Loucy (cell line): ENCODE measurements at regions not wholly inside any gene's neighbourhood (a gene's known extent, or its start where the extent isn't known, plus 50 kb on each side); places are given as distances from the start of the nearest gene placed in this dataset.

Experiments used
- H2AFZ ChIP-seq: fragments of 200-600 bp; sonication (generic); 2 replicates; pipeline ENCODE4 v1.6.0; 2016; ENCODE audit warnings: antibody characterized with exemption, mild to moderate bottlenecking, low read length, moderate library complexity
- H3F3A ChIP-seq: fragments of 200-600 bp; 2 replicates; pipeline ENCODE4 v1.6.0; 2016; ENCODE audit warnings: antibody characterized with exemption, low read depth, mild to moderate bottlenecking
- H3K27me3 ChIP-seq: fragments of 200-600 bp; sonication (generic); 2 replicates; pipeline ENCODE4 v1.6.1; 2014; ENCODE audit warnings: low read length, mild to moderate bottlenecking; ENCODE audit not compliant: insufficient read depth, poor library complexity, severe bottlenecking
- H3K36me3 ChIP-seq: fragments of 200-600 bp; sonication (generic); 2 replicates; pipeline ENCODE4 v1.6.1; 2016; ENCODE audit warnings: low read length; ENCODE audit not compliant: insufficient read depth
- H3K4me1 ChIP-seq: fragments of 200-600 bp; sonication (generic); 2 replicates; pipeline ENCODE4 v1.5.1; 2014; ENCODE audit warnings: low read length, mild to moderate bottlenecking; ENCODE audit not compliant: insufficient read depth, poor library complexity, severe bottlenecking
- H3K4me2 ChIP-seq: fragments of 200-600 bp; sonication (generic); 2 replicates; pipeline ENCODE4 v1.6.0; 2014; ENCODE audit warnings: antibody characterized with exemption, low read length, low read depth, mild to moderate bottlenecking; ENCODE audit not compliant: poor library complexity, severe bottlenecking
- H3K4me3 ChIP-seq: fragments of 200-600 bp; sonication (generic); 2 replicates; pipeline ENCODE4 v1.5.1; 2014; ENCODE audit warnings: low read length, mild to moderate bottlenecking, mixed read lengths; ENCODE audit not compliant: poor library complexity, severe bottlenecking
- H3K79me2 ChIP-seq: fragments of 200-600 bp; sonication (generic); 2 replicates; pipeline ENCODE4 v1.6.1; 2014; ENCODE audit warnings: low read length; ENCODE audit not compliant: insufficient read depth
- H3K9ac ChIP-seq: fragments of 200-600 bp; sonication (generic); 2 replicates; pipeline ENCODE4 v1.6.0; 2014; ENCODE audit warnings: mild to moderate bottlenecking, low read depth, low read length, moderate library complexity; ENCODE audit not compliant: poor library complexity, severe bottlenecking
- H3K9me2 ChIP-seq: fragments of 200-600 bp; sonication (generic); replicated peaks from 2 replicates; pipeline ENCODE4 v1.6.1; 2016; ENCODE audit warnings: low read depth, low read length, mixed read lengths
- H3K9me3 ChIP-seq: fragments of 200-600 bp; sonication (generic); 2 replicates; pipeline ENCODE4 v1.6.1; 2014; ENCODE audit warnings: mild to moderate bottlenecking, antibody characterized with exemption, low read length, low read depth; ENCODE audit not compliant: insufficient read depth
- H4K20me1 ChIP-seq: fragments of 200-600 bp; sonication (generic); 2 replicates; pipeline ENCODE4 v1.6.0; 2014; ENCODE audit warnings: antibody characterized with exemption, low read length, mild to moderate bottlenecking; ENCODE audit not compliant: insufficient read depth, poor library complexity, severe bottlenecking
- EZH2phosphoT487 ChIP-seq: fragments of 200-600 bp; IDR thresholded peaks from 2 replicates; pipeline ENCODE4 v1.6.1; 2018; ENCODE audit warnings: antibody characterized with exemption, mild to moderate bottlenecking, moderate library complexity, borderline replicate concordance
- TF ChIP-seq, protein P1 (sequence below): fragments of 200-600 bp; sonication (generic); conservative IDR thresholded peaks from 2 replicates; pipeline ENCODE4 v1.5.1; 2014; ENCODE audit warnings: mild to moderate bottlenecking, antibody characterized with exemption, low read length

DNA sequence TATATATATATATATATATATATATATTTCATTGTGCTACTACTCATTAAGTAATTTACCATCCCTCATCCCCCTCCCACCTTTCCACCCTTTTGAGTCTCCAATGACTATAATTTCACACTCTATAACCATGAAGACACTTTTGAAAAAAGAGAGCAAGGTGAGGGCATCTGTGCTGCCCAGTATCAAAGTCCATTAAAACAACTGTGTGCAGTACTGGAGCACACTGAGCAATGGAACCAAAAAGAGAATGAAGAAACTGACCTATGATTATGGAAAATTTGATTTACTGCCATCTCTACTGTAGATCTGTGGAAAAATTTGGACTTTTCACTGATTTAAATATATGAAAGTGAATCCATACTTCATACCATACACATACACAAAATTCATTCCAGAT lies 217.9 kb downstream of the COL4A1 start:
- no peaks in the 10 kb centered on the region for H3F3A ChIP-seq
- no peak overlapping the region for H3K4me2 ChIP-seq
- no peak overlapping the region for H3K9ac ChIP-seq
- TF ChIP-seq EZH2phosphoT487: no peak
- TF ChIP-seq, protein P1, sequence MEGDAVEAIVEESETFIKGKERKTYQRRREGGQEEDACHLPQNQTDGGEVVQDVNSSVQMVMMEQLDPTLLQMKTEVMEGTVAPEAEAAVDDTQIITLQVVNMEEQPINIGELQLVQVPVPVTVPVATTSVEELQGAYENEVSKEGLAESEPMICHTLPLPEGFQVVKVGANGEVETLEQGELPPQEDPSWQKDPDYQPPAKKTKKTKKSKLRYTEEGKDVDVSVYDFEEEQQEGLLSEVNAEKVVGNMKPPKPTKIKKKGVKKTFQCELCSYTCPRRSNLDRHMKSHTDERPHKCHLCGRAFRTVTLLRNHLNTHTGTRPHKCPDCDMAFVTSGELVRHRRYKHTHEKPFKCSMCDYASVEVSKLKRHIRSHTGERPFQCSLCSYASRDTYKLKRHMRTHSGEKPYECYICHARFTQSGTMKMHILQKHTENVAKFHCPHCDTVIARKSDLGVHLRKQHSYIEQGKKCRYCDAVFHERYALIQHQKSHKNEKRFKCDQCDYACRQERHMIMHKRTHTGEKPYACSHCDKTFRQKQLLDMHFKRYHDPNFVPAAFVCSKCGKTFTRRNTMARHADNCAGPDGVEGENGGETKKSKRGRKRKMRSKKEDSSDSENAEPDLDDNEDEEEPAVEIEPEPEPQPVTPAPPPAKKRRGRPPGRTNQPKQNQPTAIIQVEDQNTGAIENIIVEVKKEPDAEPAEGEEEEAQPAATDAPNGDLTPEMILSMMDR: no peak
- H3K9me2 ChIP-seq: no peaks in the 10 kb centered on the region
- no peaks in the 10 kb centered on the region for H4K20me1 ChIP-seq
- no peaks in the 10 kb centered on the region for H3K27me3 ChIP-seq
- no peaks in the 10 kb centered on the region for H3K9me3 ChIP-seq
- no peak overlapping the region for H2AFZ ChIP-seq
- no peaks in the 10 kb centered on the region for H3K79me2 ChIP-seq
- no peaks in the 10 kb centered on the region for H3K4me1 ChIP-seq
- no peak overlapping the region for H3K4me3 ChIP-seq
- no peaks in the 10 kb centered on the region for H3K36me3 ChIP-seq

DNA sequence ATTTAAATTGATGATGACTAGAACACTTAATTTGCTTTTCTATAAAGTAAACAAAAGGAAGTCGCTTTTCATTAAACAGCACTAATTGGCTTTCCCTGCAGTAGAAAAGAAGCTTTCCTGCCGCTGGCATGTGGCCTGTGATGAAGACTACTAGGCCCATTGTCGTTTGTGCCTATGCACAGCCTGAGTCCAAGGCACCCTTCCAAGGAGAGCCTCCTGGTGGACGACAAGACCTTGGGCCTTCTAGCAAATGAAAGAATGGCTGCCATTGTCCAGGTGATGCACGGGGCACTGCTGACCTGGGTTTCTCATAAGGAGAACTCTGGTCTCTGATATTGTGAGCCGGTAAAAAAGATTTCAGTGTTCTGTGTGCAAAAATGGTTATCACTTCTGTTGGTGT lies 233.0 kb downstream of the COL4A1 start:
- Histone ChIP-seq H3K36me3 (no peaks in the 10 kb centered on the region), H3K9ac (no peak overlapping the region), H3K4me3 (no peak overlapping the region), H3K27me3 (no peaks in the 10 kb centered on the region), H3F3A (no peaks in the 10 kb centered on the region), H3K4me1 (no peaks in the 10 kb centered on the region), H3K79me2 (no peaks in the 10 kb centered on the region), H2AFZ (no peak overlapping the region), H3K4me2 (no peak overlapping the region), H3K9me2 (no peaks in the 10 kb centered on the region), H4K20me1 (no peaks in the 10 kb centered on the region), H3K9me3 (no peaks in the 10 kb centered on the region)
- TF ChIP-seq, protein P1: no peak
- TF ChIP-seq EZH2phosphoT487: no peak

DNA sequence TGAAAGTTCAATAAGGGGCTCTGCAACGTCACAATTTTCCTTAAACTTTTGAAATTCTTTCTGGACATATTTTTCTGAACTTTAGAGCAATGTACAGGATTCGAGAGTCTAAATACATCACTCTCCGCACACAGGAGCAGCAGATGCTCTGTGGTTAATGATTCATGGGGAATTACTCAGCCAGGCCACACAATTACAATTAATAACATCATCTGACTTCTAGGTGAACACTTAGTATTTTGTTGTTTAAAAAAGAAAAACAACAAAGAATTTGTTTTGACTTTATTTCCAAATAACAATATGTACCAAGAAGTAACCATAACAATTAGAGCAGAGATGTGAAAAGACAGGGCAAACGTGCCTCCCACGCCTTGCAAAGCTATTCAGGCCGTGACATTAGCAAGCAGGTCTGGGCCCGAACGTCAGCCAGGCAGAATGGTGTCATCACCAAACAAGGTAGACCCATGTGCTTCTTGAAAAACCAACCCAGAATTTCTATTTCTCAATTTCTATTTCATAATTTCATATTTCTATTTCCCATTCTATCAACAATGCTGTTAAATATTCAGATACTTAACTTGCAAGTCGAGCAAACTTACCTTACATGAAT lies 236.3 kb downstream of the COL4A1 start:
- no peaks in the 10 kb centered on the region for H3F3A ChIP-seq
- no peak overlapping the region for H3K4me2 ChIP-seq
- H3K9ac ChIP-seq: no peak overlapping the region
- no peak overlapping the region for H2AFZ ChIP-seq
- no peaks in the 10 kb centered on the region for H3K27me3 ChIP-seq
- no peaks in the 10 kb centered on the region for H4K20me1 ChIP-seq
- H3K9me2 ChIP-seq: no peaks in the 10 kb centered on the region
- H3K79me2 ChIP-seq: no peaks in the 10 kb centered on the region
- H3K36me3 ChIP-seq: no peaks in the 10 kb centered on the region
- H3K4me1 ChIP-seq: no peaks in the 10 kb centered on the region
- no peaks in the 10 kb centered on the region for H3K9me3 ChIP-seq
- H3K4me3 ChIP-seq: no peak overlapping the region
- TF ChIP-seq EZH2phosphoT487: no peak
- TF ChIP-seq, protein P1: no peak
